SHP77 treated with DMSO at 0.1 percent for 48 hours (cell line): ENCODE measurements at regions not wholly inside any gene's neighbourhood (a gene's known extent, or its start where the extent isn't known, plus 50 kb on each side); places are given as distances from the start of the nearest gene placed in this dataset.
"Not testable (repeated sequence)": the region's sequence is repeated elsewhere in the genome, so short reads cannot be mapped to it uniquely, and the experiment has no call there.

ENCODE experiments used
- DNase-seq: peaks from one replicate; lab custom pipeline; 2025; lab: John Stamatoyannopoulos, UW

GRCh38 chr4:104129243-104129642 is 365.5 kb downstream of the CXXC4 start:
- DNase-seq: no peak

- no peak for DNase-seq
These were observed 365.9 kb downstream of the CXXC4 start for GRCh38 chr4:104128850-104129213.

GRCh38 chr4:104128031-104128849 is 366.5 kb downstream of the CXXC4 start:
- no peak for DNase-seq

- no peak for DNase-seq
These were observed 371.7 kb downstream of the CXXC4 start for GRCh38 chr4:104123021-104123420.

- DNase-seq: no peak
These were observed 376.9 kb downstream of the CXXC4 start for GRCh38 chr4:104117776-104118175.

- DNase-seq: no peak
These were observed 380.8 kb downstream of the CXXC4 start for GRCh38 chr4:104113850-104114249.

- DNase-seq: no peak
These were observed 379.4 kb upstream of the TACR3 start for GRCh38 chr4:104099141-104099540.

GRCh38 chr4:104093247-104093646 is 373.5 kb upstream of the TACR3 start:
- no peak for DNase-seq

- no peak for DNase-seq
These were observed 353.4 kb upstream of the TACR3 start for GRCh38 chr4:104073229-104073628.

- DNase-seq: no peak
These were observed 346.7 kb upstream of the TACR3 start for GRCh38 chr4:104066533-104066932.

- DNase-seq: peak; percentile 21
These were observed 345.1 kb upstream of the TACR3 start for GRCh38 chr4:104064646-104065577.

GRCh38 chr4:104063341-104063740 is 343.6 kb upstream of the TACR3 start:
- DNase-seq: no peak

- no peak for DNase-seq
These were observed 324.6 kb upstream of the TACR3 start for GRCh38 chr4:104044369-104044768.

GRCh38 chr4:104032896-104033295 is 313.1 kb upstream of the TACR3 start:
- DNase-seq: no peak

- DNase-seq: no peak
These were observed 305.5 kb upstream of the TACR3 start for GRCh38 chr4:104025251-104025650.

- no peak for DNase-seq
These were observed 303.0 kb upstream of the TACR3 start for GRCh38 chr4:104022831-104023230.

- no peak for DNase-seq
These were observed 302.4 kb upstream of the TACR3 start for GRCh38 chr4:104022226-104022625.

GRCh38 chr4:104020641-104021040 is 300.9 kb upstream of the TACR3 start:
- DNase-seq: no peak

GRCh38 chr4:104017213-104017612 is 297.4 kb upstream of the TACR3 start:
- DNase-seq: no peak

- DNase-seq: no peak
These were observed 295.9 kb upstream of the TACR3 start for GRCh38 chr4:104015680-104016079.

GRCh38 chr4:104010722-104011121 is 290.9 kb upstream of the TACR3 start:
- DNase-seq: no peak

GRCh38 chr4:104002318-104002717 is 282.5 kb upstream of the TACR3 start:
- not testable (repeated sequence) for DNase-seq

- DNase-seq: peak; percentile 24
These were observed 279.0 kb upstream of the TACR3 start for GRCh38 chr4:103998756-103999155.
